Panc1 (cell line): ENCODE measurements at regions not wholly inside any gene's neighbourhood (a gene's known extent, or its start where the extent isn't known, plus 50 kb on each side); places are given as distances from the start of the nearest gene placed in this dataset.

Experiments used
- ATAC-seq: fragments of 200-7000 bp; cut with Tn5 transposase; 2 replicates; pipeline ENCODE4 v1.9.1; 2020; ENCODE audit warnings: mild to moderate bottlenecking, moderate library complexity
- BruUV-seq: library from RNA; stranded (reverse); fragments of 400-500 nt; replicated peaks from 2 replicates; lab custom pipeline; 2021; lab: Mats Ljungman, UMichigan
- CTCF ChIA-PET: fragments of 300-600 bp; sonication (Branson Sonifier 250); formaldehyde crosslinking; loops from one replicate; lab custom pipeline; 2022; ENCODE audit warnings: antibody characterized with exemption; lab: Charles Lee
- POLR2A ChIA-PET: fragments of 300-600 bp; sonication (Branson Sonifier 250); formaldehyde crosslinking; loops from one replicate; lab custom pipeline; 2022; ENCODE audit warnings: antibody characterized with exemption; lab: Charles Lee
- DNase-seq: peaks from one replicate; pipeline ENCODE4 v3.0.0-alpha.2; 2010; ENCODE audit warnings: low read depth, low spot score
- H3K27ac ChIP-seq: 2 replicates; pipeline ENCODE4 v1.5.1; 2011; ENCODE audit warnings: mild to moderate bottlenecking, low read length, inconsistent platforms
- H3K27me3 ChIP-seq: fragments of 200-500 bp; sonication (Bioruptor generic); 2 replicates; pipeline ENCODE4 v1.6.0; 2014; ENCODE audit warnings: low read length, inconsistent platforms; ENCODE audit not compliant: control insufficient read depth, insufficient read depth
- H3K36me3 ChIP-seq: fragments of 200-500 bp; sonication (Bioruptor generic); 2 replicates; pipeline ENCODE4 v1.5.1; 2014; ENCODE audit warnings: inconsistent platforms, mild to moderate bottlenecking, low read length, moderate library complexity; ENCODE audit not compliant: control insufficient read depth, insufficient read depth
- H3K4me1 ChIP-seq: 2 replicates; pipeline ENCODE4 v1.5.1; 2011; ENCODE audit warnings: inconsistent platforms, mild to moderate bottlenecking, low read length, moderate library complexity; ENCODE audit not compliant: control insufficient read depth, insufficient read depth
- H3K4me3 ChIP-seq, 2 experiments: 2 replicates each; pipeline ENCODE4 v1.5.1; 2011 to 2012; ENCODE audit warnings: low read depth in 2 of 2, low read length in 2 of 2, mild to moderate bottlenecking in 2 of 2, inconsistent platforms in 1 of 2, moderate library complexity in 1 of 2
- H3K9me3 ChIP-seq: fragments of 200-500 bp; sonication (Bioruptor generic); 2 replicates; pipeline ENCODE4 v1.5.1; 2014; ENCODE audit warnings: low read depth, mild to moderate bottlenecking, inconsistent platforms, low read length, moderate library complexity; ENCODE audit not compliant: control insufficient read depth, insufficient read depth
- CTCF ChIP-seq: fragments of 450-650 bp; IDR thresholded peaks from 2 replicates; pipeline ENCODE4 v1.5.1; 2017; ENCODE audit warnings: mild to moderate bottlenecking
- POLR2AphosphoS5 ChIP-seq: IDR thresholded peaks from 2 replicates; pipeline ENCODE4 v1.6.1; 2012; ENCODE audit warnings: mild to moderate bottlenecking, low read depth, low read length, moderate library complexity
- REST ChIP-seq, 2 experiments: IDR thresholded peaks; 2 replicates each; pipeline ENCODE4 v1.6.1; 2011 to 2012; ENCODE audit warnings: low read depth in 2 of 2, control low read depth in 1 of 2, low read length in 1 of 2, mild to moderate bottlenecking in 1 of 2, moderate library complexity in 1 of 2; ENCODE audit not compliant: insufficient read depth in 1 of 2
- SIN3A ChIP-seq: IDR thresholded peaks from 2 replicates; pipeline ENCODE4 v1.6.1; 2012; ENCODE audit warnings: low read depth, mild to moderate bottlenecking, low read length, moderate library complexity, borderline replicate concordance; ENCODE audit not compliant: insufficient read depth
- TCF7L2 ChIP-seq: IDR thresholded peaks from 2 replicates; pipeline ENCODE4 v1.6.1; 2011; ENCODE audit warnings: mild to moderate bottlenecking, low read depth, low read length, inconsistent platforms
- in situ Hi-C: cut with HindIII; loops from 2 replicates; pipeline ENCODE4 v1.10.0; 2016; ENCODE audit warnings: low sequenced_read_pairs, low pct_unique_long_range_greater_than_20kb
- intact Hi-C: fragments of 100-400 bp; cut with micrococcal nuclease; formaldehyde crosslinking; loops from one replicate; pipeline ENCODE4 v1.10.0; 2022; ENCODE audit not compliant: unreplicated experiment

- ChIA-PET CTCF (no interaction called here), POLR2A (no interaction called here)
- Histone ChIP-seq H3K27me3 (no peaks in the 10 kb centered on the region), H3K4me3 (no peak overlapping the region), H3K27ac (no peak overlapping the region), H3K36me3 (no peaks in the 10 kb centered on the region), H3K9me3 (no peaks in the 10 kb centered on the region), H3K4me1 (no peaks in the 10 kb centered on the region)
- in situ Hi-C loops: no loop called here
- no TSS peak for BruUV-seq
- TF ChIP-seq SIN3A: no peak
- TF ChIP-seq REST (IDR thresholded peaks at IDR 0.05; ENCODE audit: insufficient read depth in 1 of 2, low read depth in 2 of 2, low read length in 1 of 2): no peak
- no peak for TF ChIP-seq POLR2AphosphoS5
- no peak for TF ChIP-seq TCF7L2
- no peak for TF ChIP-seq CTCF
- intact Hi-C loops: no loop called here
- no peak for DNase-seq
- no peak for ATAC-seq
Measured at GRCh38 chr4:181822005-181822375, 421.2 kb upstream of the TENM3 start.

- CTCF ChIA-PET: no interaction called here
- no peaks in the 10 kb centered on the region for H3K9me3 ChIP-seq
- in situ Hi-C loops: no loop called here
- no peaks in the 10 kb centered on the region for H3K36me3 ChIP-seq
- H3K27ac ChIP-seq: no peak overlapping the region
- BruUV-seq: no TSS peak
- intact Hi-C loops: no loop called here
- no peaks in the 10 kb centered on the region for H3K4me1 ChIP-seq
- POLR2A ChIA-PET: no interaction called here
- no peak overlapping the region for H3K4me3 ChIP-seq
- no peaks in the 10 kb centered on the region for H3K27me3 ChIP-seq
- TF ChIP-seq SIN3A: no peak
- no peak for TF ChIP-seq POLR2AphosphoS5
- no peak for TF ChIP-seq REST (IDR thresholded peaks at IDR 0.05; ENCODE audit: insufficient read depth in 1 of 2, low read depth in 2 of 2, low read length in 1 of 2)
- no peak for TF ChIP-seq TCF7L2
- DNase-seq: no peak
- ATAC-seq: no peak
Measured at GRCh38 chr4:181823183-181823582, 420.0 kb upstream of the TENM3 start.
